AG09309 (cell line): ENCODE measurements at regions not wholly inside any gene's neighbourhood (a gene's known extent, or its start where the extent isn't known, plus 50 kb on each side); places are given as distances from the start of the nearest gene placed in this dataset.

ENCODE experiments used
- DNase-seq: peaks from one replicate; pipeline ENCODE4 v3.0.0-alpha.2; 2010; ENCODE audit warnings: low read depth
- H3K4me3 ChIP-seq: 2 replicates; pipeline ENCODE4 v1.5.1; 2011; ENCODE audit warnings: mild to moderate bottlenecking, low read depth, low read length, moderate library complexity; ENCODE audit not compliant: control insufficient read depth
- TF ChIP-seq, protein P1 (sequence below): IDR thresholded peaks from 2 replicates; pipeline ENCODE4 v1.5.1; 2011; ENCODE audit warnings: mild to moderate bottlenecking, low read depth, low read length, inconsistent platforms; ENCODE audit not compliant: insufficient read depth, control insufficient read depth; ENCODE audit errors: missing control alignments

DNA sequence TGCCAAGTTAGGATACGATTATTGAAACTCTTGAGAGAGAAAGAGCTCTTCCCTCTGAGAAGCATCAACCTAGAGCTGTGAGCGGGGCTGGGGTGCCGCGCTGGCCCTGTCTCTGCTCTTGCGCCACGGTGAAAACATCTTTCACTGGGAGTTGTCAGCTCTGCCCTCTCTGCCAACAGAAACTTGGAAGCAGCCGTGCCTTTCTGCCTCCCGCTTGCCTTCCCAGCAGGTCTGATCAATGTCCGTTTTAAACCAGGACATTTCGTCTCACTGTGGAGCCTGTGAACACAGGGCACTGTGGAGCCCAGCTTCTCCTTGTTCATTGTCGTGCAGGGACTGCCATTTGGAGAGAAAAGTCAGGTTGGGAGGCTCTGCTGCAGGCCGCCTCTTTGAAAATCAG is 249.2 kb upstream of the PMEPA1 start:
- TF ChIP-seq, protein P1, sequence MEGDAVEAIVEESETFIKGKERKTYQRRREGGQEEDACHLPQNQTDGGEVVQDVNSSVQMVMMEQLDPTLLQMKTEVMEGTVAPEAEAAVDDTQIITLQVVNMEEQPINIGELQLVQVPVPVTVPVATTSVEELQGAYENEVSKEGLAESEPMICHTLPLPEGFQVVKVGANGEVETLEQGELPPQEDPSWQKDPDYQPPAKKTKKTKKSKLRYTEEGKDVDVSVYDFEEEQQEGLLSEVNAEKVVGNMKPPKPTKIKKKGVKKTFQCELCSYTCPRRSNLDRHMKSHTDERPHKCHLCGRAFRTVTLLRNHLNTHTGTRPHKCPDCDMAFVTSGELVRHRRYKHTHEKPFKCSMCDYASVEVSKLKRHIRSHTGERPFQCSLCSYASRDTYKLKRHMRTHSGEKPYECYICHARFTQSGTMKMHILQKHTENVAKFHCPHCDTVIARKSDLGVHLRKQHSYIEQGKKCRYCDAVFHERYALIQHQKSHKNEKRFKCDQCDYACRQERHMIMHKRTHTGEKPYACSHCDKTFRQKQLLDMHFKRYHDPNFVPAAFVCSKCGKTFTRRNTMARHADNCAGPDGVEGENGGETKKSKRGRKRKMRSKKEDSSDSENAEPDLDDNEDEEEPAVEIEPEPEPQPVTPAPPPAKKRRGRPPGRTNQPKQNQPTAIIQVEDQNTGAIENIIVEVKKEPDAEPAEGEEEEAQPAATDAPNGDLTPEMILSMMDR, result no peak
- no peak overlapping the region for H3K4me3 ChIP-seq
- no peak for DNase-seq

DNA sequence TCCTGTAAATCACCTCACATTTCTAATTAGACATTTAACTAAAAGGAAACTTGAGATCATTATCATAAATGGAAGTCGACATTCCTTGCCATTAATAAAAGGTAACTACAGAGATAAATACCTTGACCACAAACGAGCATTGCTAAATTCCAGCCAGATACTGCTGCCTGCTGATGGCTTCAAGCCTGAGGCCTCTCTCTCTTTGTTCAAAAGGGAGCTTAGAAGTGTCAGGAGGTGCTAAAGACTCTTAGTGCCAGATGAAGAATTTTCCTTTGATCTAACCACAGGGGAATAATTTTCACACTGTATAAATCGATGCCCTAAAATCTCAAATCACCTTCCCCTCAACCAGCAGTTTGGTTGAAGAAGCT is 248.2 kb upstream of the PMEPA1 start:
- TF ChIP-seq, protein P1, result no peak
- no peak for DNase-seq
- H3K4me3 ChIP-seq, result no peak overlapping the region

DNA sequence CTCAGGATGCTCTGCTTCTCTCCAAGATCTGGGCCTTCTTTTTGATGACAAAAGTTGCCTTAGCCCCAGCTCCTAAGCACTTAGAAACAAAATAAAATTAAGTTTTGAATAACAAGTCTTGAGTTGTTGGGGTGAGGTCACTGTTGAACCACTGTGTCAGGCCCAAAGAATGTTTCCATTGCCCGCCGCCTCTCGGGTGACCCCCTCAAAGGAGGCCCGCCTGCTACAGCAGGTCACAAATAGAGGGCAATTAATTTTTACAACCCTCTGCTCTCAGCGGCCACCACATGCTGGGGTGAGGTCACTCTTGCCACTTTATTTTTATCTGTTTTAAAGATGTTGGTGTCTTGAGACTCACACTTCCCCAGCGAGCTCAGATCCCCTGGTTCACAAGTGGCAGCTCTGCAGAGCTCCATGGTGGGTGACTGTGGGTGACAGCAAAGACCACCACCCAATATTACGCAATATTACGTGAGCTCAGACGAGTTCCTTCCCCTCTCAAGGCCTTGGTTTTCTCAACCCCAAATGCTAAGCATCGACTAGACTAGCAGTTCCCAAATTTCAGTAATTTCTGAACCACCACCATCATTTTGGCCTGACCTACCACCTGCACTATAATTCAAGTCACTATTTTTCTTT is 247.7 kb upstream of the PMEPA1 start:
- DNase-seq, result peak; percentile 32
- H3K4me3 ChIP-seq, result no peak overlapping the region
- TF ChIP-seq, protein P1, result no peak

DNA sequence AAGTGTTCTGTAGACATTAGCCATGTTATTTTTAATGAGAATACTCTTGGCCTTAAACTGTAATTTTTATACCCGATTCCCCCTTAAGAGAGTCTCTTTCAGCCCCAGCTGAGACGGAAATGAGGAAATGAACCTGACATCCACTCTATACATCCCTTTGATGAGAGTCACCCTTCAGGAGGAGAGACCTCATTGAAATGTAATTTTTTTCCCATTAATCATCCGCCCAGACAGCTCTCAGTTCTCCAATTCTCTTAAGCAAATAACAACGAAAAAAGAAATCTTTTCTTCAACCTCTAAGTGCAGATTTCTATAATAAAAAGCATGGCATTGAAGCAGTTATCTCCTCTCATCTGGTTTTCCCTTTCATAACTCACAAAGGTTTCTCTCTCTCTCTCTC is 243.8 kb upstream of the PMEPA1 start:
- TF ChIP-seq, protein P1, result no peak
- H3K4me3 ChIP-seq, result no peak overlapping the region
- DNase-seq, result no peak

DNA sequence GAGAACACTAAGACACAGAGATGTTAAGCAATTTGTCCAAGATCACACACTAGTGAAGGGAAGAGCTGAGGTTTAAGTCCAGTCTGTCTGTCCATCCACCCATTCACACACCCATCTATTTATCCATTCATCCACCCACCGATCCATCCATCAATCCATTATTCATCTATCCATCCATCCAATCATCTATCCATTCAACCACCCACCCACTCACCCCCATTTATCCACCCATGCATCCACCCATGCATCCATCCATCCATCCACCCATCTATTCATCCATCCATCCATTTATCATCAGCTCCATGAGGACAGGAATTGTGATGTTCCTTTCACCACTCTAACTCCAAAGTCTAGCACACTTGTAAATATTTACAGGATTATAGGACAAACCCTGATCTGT is 242.3 kb upstream of the PMEPA1 start:
- TF ChIP-seq, protein P1, result no peak
- DNase-seq, result no peak
- no peak overlapping the region for H3K4me3 ChIP-seq

DNA sequence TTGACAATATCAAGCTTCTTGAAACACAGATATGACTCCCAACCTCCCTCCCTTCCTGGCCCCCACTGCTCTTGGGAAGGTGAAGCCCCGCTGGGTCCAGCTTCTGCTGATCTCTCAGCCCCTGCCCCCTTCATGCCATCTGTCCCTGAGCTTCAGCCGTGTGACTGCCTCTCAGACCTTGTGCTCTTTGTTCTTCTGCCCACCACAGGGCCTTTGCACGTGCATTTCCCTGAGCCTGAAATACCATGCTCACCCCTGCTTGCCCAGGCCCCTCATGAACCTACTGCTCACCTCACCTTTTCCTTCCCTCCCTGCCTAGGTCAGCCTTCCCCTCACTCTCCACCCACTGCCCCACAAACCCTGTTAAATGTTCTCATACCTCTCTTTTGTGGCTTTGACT is 241.7 kb upstream of the PMEPA1 start:
- no peak for DNase-seq
- TF ChIP-seq, protein P1, result no peak
- H3K4me3 ChIP-seq, result no peak overlapping the region

DNA sequence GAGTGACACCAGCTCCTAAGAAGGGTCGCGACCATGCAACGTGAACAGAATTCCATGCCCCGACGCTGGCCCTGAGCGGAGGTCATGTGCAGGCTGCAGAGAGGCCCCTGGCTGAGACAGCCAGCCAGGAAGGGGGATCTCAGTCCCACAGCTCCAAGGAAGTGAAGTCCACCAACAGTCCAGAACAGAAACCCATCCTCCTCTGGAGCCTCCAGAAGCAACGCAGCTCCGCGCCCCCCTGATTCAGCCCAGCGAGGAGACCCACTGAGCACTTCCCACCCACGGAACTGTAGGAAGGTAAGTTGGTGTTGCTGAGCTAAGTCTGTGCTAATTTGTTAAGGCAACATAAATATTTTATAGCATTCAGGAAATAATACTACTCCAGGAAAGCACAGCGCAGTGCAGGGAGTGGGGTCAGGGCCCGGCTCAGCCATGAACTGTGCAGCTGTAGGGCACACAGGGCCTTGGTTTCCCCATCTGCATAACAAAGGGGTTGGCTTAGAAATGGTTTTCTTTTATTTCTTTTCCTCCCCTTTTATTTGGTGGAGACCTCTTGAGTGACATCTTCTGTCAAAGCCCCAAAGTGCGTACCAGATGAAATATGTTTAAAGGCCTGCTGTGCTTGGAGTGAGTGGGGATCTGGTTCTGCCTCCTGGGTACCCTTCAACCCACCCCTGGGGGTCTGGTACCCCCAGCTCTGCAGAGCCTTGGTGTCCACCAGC is 241.1 kb upstream of the PMEPA1 start:
- TF ChIP-seq, protein P1, result no peak
- DNase-seq, result no peak
- no peak overlapping the region for H3K4me3 ChIP-seq
